ENCODE measurements at regions not wholly inside any gene's neighbourhood (a gene's known extent, or its start where the extent isn't known, plus 50 kb on each side); places are given as distances from the start of the nearest gene placed in this dataset.
"Not testable (repeated sequence)": the region's sequence is repeated elsewhere in the genome, so short reads cannot be mapped to it uniquely, and the experiment has no call there.

DNA sequence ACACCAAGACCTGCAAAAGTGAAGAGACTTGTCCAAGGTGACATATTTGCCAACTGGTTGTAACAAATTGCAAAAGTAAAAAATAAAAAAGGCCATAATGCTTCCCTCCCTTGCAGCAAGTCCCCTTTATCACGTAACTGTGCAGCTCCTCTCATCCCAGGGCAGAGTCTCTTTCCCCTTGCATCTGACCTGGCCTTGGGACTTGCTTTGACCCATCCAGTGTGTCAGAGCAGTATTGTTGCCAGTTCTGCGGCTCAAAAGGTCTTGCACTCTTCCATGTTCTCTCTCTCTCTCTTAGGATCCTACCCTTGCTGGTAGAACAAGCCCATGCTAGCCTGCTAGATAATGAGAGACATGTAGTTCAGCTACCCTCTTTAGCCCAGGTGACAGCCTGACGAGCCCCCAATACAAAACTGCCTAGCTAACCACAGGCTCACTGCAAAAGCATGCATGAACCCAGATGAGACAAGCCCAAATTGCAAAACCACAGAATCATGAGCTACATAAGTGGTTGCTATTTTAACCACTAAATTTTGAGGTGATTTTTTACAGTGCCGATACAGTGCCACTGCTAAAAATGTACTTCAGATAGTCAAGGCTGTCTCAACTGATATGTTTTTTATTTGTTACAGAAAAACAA is 289.5 kb upstream of the PPARGC1A start:
- TF ChIP-seq, protein P1, sequence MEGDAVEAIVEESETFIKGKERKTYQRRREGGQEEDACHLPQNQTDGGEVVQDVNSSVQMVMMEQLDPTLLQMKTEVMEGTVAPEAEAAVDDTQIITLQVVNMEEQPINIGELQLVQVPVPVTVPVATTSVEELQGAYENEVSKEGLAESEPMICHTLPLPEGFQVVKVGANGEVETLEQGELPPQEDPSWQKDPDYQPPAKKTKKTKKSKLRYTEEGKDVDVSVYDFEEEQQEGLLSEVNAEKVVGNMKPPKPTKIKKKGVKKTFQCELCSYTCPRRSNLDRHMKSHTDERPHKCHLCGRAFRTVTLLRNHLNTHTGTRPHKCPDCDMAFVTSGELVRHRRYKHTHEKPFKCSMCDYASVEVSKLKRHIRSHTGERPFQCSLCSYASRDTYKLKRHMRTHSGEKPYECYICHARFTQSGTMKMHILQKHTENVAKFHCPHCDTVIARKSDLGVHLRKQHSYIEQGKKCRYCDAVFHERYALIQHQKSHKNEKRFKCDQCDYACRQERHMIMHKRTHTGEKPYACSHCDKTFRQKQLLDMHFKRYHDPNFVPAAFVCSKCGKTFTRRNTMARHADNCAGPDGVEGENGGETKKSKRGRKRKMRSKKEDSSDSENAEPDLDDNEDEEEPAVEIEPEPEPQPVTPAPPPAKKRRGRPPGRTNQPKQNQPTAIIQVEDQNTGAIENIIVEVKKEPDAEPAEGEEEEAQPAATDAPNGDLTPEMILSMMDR (IDR thresholded peaks at IDR 0.05) = no peak
- Mint-ChIP-seq H3K4me1 (ENCODE audit: unreplicated experiment) (peaks cover 7% of the 10 kb centered on the region), H3K27ac (ENCODE audit: unreplicated experiment) (no peak overlapping the region), H3K27me3 (ENCODE audit: unreplicated experiment) (peaks cover 23% of the 10 kb centered on the region), H3K36me3 (ENCODE audit: unreplicated experiment) (no peaks in the 10 kb centered on the region), H3K4me3 (ENCODE audit: unreplicated experiment) (no peak overlapping the region), H3K9me3 (ENCODE audit: unreplicated experiment) (no peaks in the 10 kb centered on the region)
- DNase-seq (ENCODE audit: extremely low spot score, unreplicated experiment) = no peak

GRCh38 chr4:24177443-24177842 is 287.6 kb upstream of the PPARGC1A start:
- H3K27me3 Mint-ChIP-seq (ENCODE audit: unreplicated experiment) = peaks cover 14% of the 10 kb centered on the region
- not testable (repeated sequence) for H3K9me3 Mint-ChIP-seq (ENCODE audit: unreplicated experiment); DNase-seq (ENCODE audit: extremely low spot score, unreplicated experiment); H3K36me3 Mint-ChIP-seq (ENCODE audit: unreplicated experiment); H3K4me1 Mint-ChIP-seq (ENCODE audit: unreplicated experiment); H3K4me3 Mint-ChIP-seq (ENCODE audit: unreplicated experiment); H3K27ac Mint-ChIP-seq (ENCODE audit: unreplicated experiment)

DNA sequence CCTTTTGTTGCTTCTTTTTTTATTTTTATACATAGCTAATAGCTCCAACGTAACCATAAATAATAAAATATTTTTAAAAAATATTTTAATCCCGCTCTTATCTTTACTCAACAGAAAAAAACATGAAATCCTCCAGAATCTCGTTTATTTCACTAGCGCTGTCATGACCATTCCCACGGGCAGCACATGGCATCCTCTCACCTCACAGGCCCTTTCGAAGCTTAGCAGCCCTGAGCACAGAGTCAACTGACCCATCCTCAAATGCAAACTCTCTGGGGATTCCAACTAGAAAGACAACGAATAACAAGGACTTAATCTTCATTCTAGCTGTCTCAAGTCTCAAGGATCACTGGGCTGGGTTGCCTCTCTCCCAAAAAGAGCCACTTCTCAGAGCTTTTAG is 285.9 kb upstream of the PPARGC1A start:
- Mint-ChIP-seq H3K9me3 (ENCODE audit: unreplicated experiment) (no peaks in the 10 kb centered on the region), H3K4me1 (ENCODE audit: unreplicated experiment) (peaks cover 7% of the 10 kb centered on the region), H3K27me3 (ENCODE audit: unreplicated experiment) (peaks cover 8% of the 10 kb centered on the region), H3K4me3 (ENCODE audit: unreplicated experiment) (no peak overlapping the region), H3K27ac (ENCODE audit: unreplicated experiment) (no peak overlapping the region), H3K36me3 (ENCODE audit: unreplicated experiment) (no peaks in the 10 kb centered on the region)
- no peak for DNase-seq (ENCODE audit: extremely low spot score, unreplicated experiment)
- TF ChIP-seq, protein P1 (IDR thresholded peaks at IDR 0.05) = no peak

DNA sequence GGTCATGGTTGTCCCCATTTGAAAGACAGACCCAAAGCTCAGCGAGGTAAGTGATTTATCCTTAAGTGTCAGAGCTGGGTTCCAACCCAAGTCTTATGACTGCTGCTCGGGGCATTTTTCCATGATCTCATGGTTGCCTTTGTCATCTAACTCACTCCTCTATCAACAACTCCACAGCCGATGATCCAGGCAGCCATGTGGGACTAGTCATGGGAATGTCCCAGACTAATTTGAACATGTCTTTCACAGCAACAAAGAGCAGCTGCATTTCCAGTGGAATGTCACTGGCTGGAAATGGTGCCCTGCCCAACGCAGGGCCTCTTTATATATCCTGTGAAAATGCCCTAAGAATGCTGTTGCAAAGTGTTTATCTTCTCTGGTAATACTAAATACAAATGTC is 284.8 kb upstream of the PPARGC1A start:
- DNase-seq (ENCODE audit: extremely low spot score, unreplicated experiment) = no peak
- TF ChIP-seq, protein P1 (IDR thresholded peaks at IDR 0.05) = no peak
- H3K27me3 Mint-ChIP-seq (ENCODE audit: unreplicated experiment) = peaks cover 10% of the 10 kb centered on the region
- no peaks in the 10 kb centered on the region for H3K9me3 Mint-ChIP-seq (ENCODE audit: unreplicated experiment)
- H3K4me3 Mint-ChIP-seq (ENCODE audit: unreplicated experiment) = no peak overlapping the region
- no peaks in the 10 kb centered on the region for H3K36me3 Mint-ChIP-seq (ENCODE audit: unreplicated experiment)
- H3K4me1 Mint-ChIP-seq (ENCODE audit: unreplicated experiment) = peaks cover 7% of the 10 kb centered on the region
- H3K27ac Mint-ChIP-seq (ENCODE audit: unreplicated experiment) = peak overlapping the region; percentile 69

- Mint-ChIP-seq H3K27ac (ENCODE audit: unreplicated experiment) (no peak overlapping the region), H3K36me3 (ENCODE audit: unreplicated experiment) (no peaks in the 10 kb centered on the region), H3K4me1 (ENCODE audit: unreplicated experiment) (peaks cover 7% of the 10 kb centered on the region), H3K4me3 (ENCODE audit: unreplicated experiment) (no peak overlapping the region), H3K27me3 (ENCODE audit: unreplicated experiment) (peaks cover 3% of the 10 kb centered on the region), H3K9me3 (ENCODE audit: unreplicated experiment) (no peaks in the 10 kb centered on the region)
- TF ChIP-seq, protein P1 (IDR thresholded peaks at IDR 0.05) = no peak
- DNase-seq (ENCODE audit: extremely low spot score, unreplicated experiment) = no peak
Measured at GRCh38 chr4:24172406-24172805, 282.6 kb upstream of the PPARGC1A start.

GRCh38 chr4:24169956-24170355 is 280.1 kb upstream of the PPARGC1A start:
- Mint-ChIP-seq H3K27ac (ENCODE audit: unreplicated experiment) (no peak overlapping the region), H3K4me1 (ENCODE audit: unreplicated experiment) (peaks cover 6% of the 10 kb centered on the region), H3K9me3 (ENCODE audit: unreplicated experiment) (no peaks in the 10 kb centered on the region), H3K36me3 (ENCODE audit: unreplicated experiment) (no peaks in the 10 kb centered on the region), H3K4me3 (ENCODE audit: unreplicated experiment) (no peak overlapping the region), H3K27me3 (ENCODE audit: unreplicated experiment) (peaks cover 5% of the 10 kb centered on the region)
- DNase-seq (ENCODE audit: extremely low spot score, unreplicated experiment) = no peak
- TF ChIP-seq, protein P1 (IDR thresholded peaks at IDR 0.05) = no peak

All from osteocyte (in vitro differentiated cells).